ENCODE measurements at regions not wholly inside any gene's neighbourhood (a gene's known extent, or its start where the extent isn't known, plus 50 kb on each side); places are given as distances from the start of the nearest gene placed in this dataset.

- H3K27ac ChIP-seq (ENCODE audit: low read depth, low read length), result no peak overlapping the region
- H3K9me3 ChIP-seq (ENCODE audit: control insufficient read depth in 1 of 2, low read length in 2 of 2), result peaks cover 0 to 3% of the 10 kb centered on the region in 2 donors
- no peak overlapping the region for H3K4me3 ChIP-seq (ENCODE audit: low read depth in 1 of 2, low read length in 2 of 2)
- no peaks in the 10 kb centered on the region for H3K4me1 ChIP-seq (ENCODE audit: control insufficient read depth in 1 of 2, insufficient read depth in 2 of 2, low read length in 2 of 2)
- no peak overlapping the region for H3K9ac ChIP-seq (ENCODE audit: low read depth in 1 of 2, low read length in 2 of 2)
- no peaks in the 10 kb centered on the region for H3K36me3 ChIP-seq (ENCODE audit: control insufficient read depth in 1 of 2, insufficient read depth in 2 of 2, low read length in 2 of 2)
- peaks cover 0 to 3% of the 10 kb centered on the region in 2 donors for H3K27me3 ChIP-seq (ENCODE audit: control insufficient read depth in 1 of 2, insufficient read depth in 2 of 2, low read length in 2 of 2)
These were observed 736.2 kb downstream of the PTPRU start for GRCh38 chr1:29972421-29973053.

DNA sequence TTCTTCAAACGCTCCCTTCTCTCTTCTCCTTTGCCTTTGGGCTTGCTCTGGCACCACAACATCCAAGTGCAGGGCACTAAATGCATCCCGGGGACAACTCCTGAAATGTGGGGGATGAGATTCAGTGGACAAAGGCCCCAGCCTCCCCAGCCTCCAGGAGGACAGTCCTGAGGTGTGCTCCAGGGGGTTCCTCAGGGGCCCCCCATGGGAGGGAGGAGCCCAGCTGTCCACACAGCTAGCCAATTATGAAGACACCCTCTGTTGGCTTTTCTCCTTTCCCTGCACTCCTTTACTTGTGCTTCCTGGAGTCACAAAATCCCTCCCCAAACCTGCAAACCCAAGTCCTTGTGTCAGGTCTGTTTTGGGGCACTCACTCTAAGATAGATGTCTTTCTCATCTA, 735.4 kb downstream of the PTPRU start:
- no peak overlapping the region for H3K27ac ChIP-seq (ENCODE audit: low read depth, low read length)
- H3K4me3 ChIP-seq (ENCODE audit: low read depth in 1 of 2, low read length in 2 of 2), result no peak overlapping the region
- peaks cover 0 to 3% of the 10 kb centered on the region in 2 donors for H3K9me3 ChIP-seq (ENCODE audit: control insufficient read depth in 1 of 2, low read length in 2 of 2)
- no peaks in the 10 kb centered on the region for H3K4me1 ChIP-seq (ENCODE audit: control insufficient read depth in 1 of 2, insufficient read depth in 2 of 2, low read length in 2 of 2)
- H3K36me3 ChIP-seq (ENCODE audit: control insufficient read depth in 1 of 2, insufficient read depth in 2 of 2, low read length in 2 of 2), result no peaks in the 10 kb centered on the region
- peaks cover 0 to 3% of the 10 kb centered on the region in 2 donors for H3K27me3 ChIP-seq (ENCODE audit: control insufficient read depth in 1 of 2, insufficient read depth in 2 of 2, low read length in 2 of 2)
- H3K9ac ChIP-seq (ENCODE audit: low read depth in 1 of 2, low read length in 2 of 2), result no peak overlapping the region

DNA sequence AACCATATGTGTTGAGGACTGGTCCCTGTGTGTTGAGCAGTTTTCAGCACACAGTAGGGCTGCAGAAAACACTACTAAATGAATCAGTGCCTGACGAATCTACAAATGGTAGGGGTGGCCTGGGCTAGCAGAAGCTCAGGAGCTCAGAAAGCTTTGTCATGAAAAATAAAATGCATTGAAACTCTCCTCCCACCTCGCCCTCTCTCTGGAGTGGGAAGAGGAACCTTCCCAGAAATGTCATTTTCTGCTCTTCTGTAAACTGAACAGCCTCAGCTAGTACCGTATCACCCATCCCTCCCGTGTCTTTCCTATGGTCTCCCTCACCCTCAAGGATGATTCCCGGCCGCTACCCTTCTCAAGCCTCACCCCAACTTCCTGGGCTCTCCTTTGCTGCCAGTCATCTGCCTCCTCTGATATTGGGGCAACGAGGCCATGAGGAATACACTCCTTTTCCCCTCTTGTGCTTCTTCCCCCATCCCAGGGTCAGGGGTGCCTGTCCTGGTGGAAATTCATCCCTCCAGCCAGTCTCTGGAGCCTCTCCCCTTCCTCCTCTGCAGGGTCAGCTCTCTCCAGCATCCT, 734.5 kb downstream of the PTPRU start:
- H3K4me3 ChIP-seq (ENCODE audit: low read depth in 1 of 2, low read length in 2 of 2), result no peak overlapping the region
- H3K27me3 ChIP-seq (ENCODE audit: control insufficient read depth in 1 of 2, insufficient read depth in 2 of 2, low read length in 2 of 2), result peaks cover 0 to 3% of the 10 kb centered on the region in 2 donors
- H3K36me3 ChIP-seq (ENCODE audit: control insufficient read depth in 1 of 2, insufficient read depth in 2 of 2, low read length in 2 of 2), result no peaks in the 10 kb centered on the region
- peaks cover 0 to 3% of the 10 kb centered on the region in 2 donors for H3K9me3 ChIP-seq (ENCODE audit: control insufficient read depth in 1 of 2, low read length in 2 of 2)
- H3K9ac ChIP-seq (ENCODE audit: low read depth in 1 of 2, low read length in 2 of 2), result no peak overlapping the region
- no peak overlapping the region for H3K27ac ChIP-seq (ENCODE audit: low read depth, low read length)
- H3K4me1 ChIP-seq (ENCODE audit: control insufficient read depth in 1 of 2, insufficient read depth in 2 of 2, low read length in 2 of 2), result no peaks in the 10 kb centered on the region

DNA sequence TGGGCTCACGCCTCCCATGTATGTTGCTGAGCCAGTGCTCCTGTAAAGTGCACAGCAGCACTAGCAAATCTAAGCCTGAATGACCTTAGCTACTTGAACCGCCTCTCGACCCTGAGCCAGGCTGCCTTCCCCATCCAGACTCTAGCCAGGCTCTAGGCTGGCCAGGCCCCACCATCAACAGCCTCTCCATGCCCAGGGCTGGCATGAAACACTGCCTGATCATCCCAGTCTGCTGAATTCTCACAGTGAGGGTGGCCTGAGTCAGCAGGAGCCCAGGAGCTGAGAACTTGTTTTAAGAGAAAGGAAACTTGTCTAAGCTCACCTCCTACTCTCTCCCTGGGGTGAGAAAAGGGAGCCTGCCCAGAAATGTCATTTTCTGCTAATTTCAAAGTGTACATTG, 733.3 kb downstream of the PTPRU start:
- Histone ChIP-seq H3K27ac (ENCODE audit: low read depth, low read length) (no peak overlapping the region), H3K36me3 (ENCODE audit: control insufficient read depth in 1 of 2, insufficient read depth in 2 of 2, low read length in 2 of 2) (no peaks in the 10 kb centered on the region), H3K9me3 (ENCODE audit: control insufficient read depth in 1 of 2, low read length in 2 of 2) (peaks cover 0 to 3% of the 10 kb centered on the region in 2 donors), H3K9ac (ENCODE audit: low read depth in 1 of 2, low read length in 2 of 2) (no peak overlapping the region), H3K4me3 (ENCODE audit: low read depth in 1 of 2, low read length in 2 of 2) (no peak overlapping the region), H3K4me1 (ENCODE audit: control insufficient read depth in 1 of 2, insufficient read depth in 2 of 2, low read length in 2 of 2) (no peaks in the 10 kb centered on the region), H3K27me3 (ENCODE audit: control insufficient read depth in 1 of 2, insufficient read depth in 2 of 2, low read length in 2 of 2) (peaks cover 0 to 3% of the 10 kb centered on the region in 2 donors)

- Histone ChIP-seq H3K9ac (ENCODE audit: low read depth in 1 of 2, low read length in 2 of 2) (no peak overlapping the region), H3K4me1 (ENCODE audit: control insufficient read depth in 1 of 2, insufficient read depth in 2 of 2, low read length in 2 of 2) (no peaks in the 10 kb centered on the region), H3K27ac (ENCODE audit: low read depth, low read length) (no peak overlapping the region), H3K27me3 (ENCODE audit: control insufficient read depth in 1 of 2, insufficient read depth in 2 of 2, low read length in 2 of 2) (peaks cover 0 to 3% of the 10 kb centered on the region in 2 donors), H3K9me3 (ENCODE audit: control insufficient read depth in 1 of 2, low read length in 2 of 2) (peaks cover 0 to 3% of the 10 kb centered on the region in 2 donors), H3K4me3 (ENCODE audit: low read depth in 1 of 2, low read length in 2 of 2) (no peak overlapping the region), H3K36me3 (ENCODE audit: control insufficient read depth in 1 of 2, insufficient read depth in 2 of 2, low read length in 2 of 2) (no peaks in the 10 kb centered on the region)
These were observed 730.9 kb downstream of the PTPRU start for GRCh38 chr1:29967261-29967660.

DNA sequence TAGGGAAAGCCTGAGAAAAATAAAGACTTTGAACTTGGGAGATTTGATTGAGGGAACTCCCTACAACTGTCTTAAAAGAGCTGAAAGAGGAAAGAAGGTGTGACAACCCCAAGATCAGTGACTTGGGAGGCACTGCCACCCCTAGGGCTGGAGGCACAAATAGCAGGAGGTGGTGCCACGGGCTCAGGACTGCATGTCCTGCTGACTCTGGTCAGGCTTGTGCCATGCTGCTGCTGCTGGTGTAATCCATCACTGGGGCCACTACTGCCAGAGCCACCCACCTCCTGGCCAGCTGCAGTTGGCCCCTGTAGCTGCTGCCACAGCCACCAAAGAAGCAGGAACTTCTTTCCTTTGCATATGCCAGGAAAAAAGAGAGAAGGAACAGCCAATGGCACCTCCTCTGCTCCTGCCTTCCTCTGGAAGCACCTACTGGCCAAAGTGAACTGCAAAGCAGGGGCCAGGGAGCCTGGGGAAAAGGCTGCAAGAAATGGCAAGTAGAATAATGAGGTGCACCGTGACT, 730.3 kb downstream of the PTPRU start:
- no peak overlapping the region for H3K4me3 ChIP-seq (ENCODE audit: low read depth in 1 of 2, low read length in 2 of 2)
- H3K9ac ChIP-seq (ENCODE audit: low read depth in 1 of 2, low read length in 2 of 2), result no peak overlapping the region
- H3K27ac ChIP-seq (ENCODE audit: low read depth, low read length), result no peak overlapping the region
- H3K9me3 ChIP-seq (ENCODE audit: control insufficient read depth in 1 of 2, low read length in 2 of 2), result peaks cover 0 to 3% of the 10 kb centered on the region in 2 donors
- peaks cover 0 to 3% of the 10 kb centered on the region in 2 donors for H3K27me3 ChIP-seq (ENCODE audit: control insufficient read depth in 1 of 2, insufficient read depth in 2 of 2, low read length in 2 of 2)
- no peaks in the 10 kb centered on the region for H3K36me3 ChIP-seq (ENCODE audit: control insufficient read depth in 1 of 2, insufficient read depth in 2 of 2, low read length in 2 of 2)
- H3K4me1 ChIP-seq (ENCODE audit: control insufficient read depth in 1 of 2, insufficient read depth in 2 of 2, low read length in 2 of 2), result no peaks in the 10 kb centered on the region

DNA sequence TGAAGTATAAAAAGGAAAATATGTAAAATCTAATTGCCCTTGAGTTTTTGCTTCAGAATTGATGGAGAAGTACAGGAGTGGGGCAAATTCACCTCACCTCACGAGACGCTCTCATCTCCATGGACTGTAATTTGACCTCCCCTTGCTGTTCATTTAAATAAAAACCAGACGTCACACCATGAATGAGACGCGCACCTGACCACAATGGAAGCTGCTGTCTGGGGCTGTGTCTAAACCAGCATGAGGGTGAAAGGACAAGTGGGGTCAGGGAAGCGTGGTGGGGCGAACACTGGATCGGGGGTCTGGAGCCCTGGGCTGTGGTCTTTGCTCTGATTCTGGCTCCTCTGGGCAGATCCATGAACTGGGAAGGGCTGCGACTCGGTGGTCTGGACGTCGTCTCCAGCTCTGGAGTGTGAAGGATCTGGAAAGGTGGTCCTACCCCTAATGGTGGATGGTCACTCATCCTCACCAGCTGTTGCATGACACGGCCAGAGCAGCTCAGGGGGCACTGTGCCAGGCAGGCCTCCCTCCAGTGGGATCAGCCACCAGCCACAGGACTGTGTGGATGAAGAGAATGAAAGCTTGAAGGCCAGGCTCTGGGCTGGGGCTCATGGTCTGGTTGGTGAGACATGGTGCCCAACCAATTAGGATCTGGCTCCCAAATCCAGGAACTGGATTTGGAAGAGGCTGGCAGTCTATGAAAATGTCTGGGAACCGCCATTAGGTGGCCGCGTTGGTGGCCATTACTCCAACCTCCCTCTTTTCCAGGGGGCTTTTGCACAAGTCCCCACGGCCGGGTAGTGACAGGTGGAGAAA, 728.6 kb downstream of the PTPRU start:
- Histone ChIP-seq H3K36me3 (ENCODE audit: control insufficient read depth in 1 of 2, insufficient read depth in 2 of 2, low read length in 2 of 2) (no peaks in the 10 kb centered on the region), H3K27me3 (ENCODE audit: control insufficient read depth in 1 of 2, insufficient read depth in 2 of 2, low read length in 2 of 2) (no peaks in the 10 kb centered on the region), H3K9ac (ENCODE audit: low read depth in 1 of 2, low read length in 2 of 2) (no peak overlapping the region), H3K4me1 (ENCODE audit: control insufficient read depth in 1 of 2, insufficient read depth in 2 of 2, low read length in 2 of 2) (no peaks in the 10 kb centered on the region), H3K9me3 (ENCODE audit: control insufficient read depth in 1 of 2, low read length in 2 of 2) (peaks cover 0 to 3% of the 10 kb centered on the region in 2 donors), H3K4me3 (ENCODE audit: low read depth in 1 of 2, low read length in 2 of 2) (no peak overlapping the region), H3K27ac (ENCODE audit: low read depth, low read length) (no peak overlapping the region)

GRCh38 chr1:29963946-29964345, 727.6 kb downstream of the PTPRU start:
- Histone ChIP-seq H3K36me3 (ENCODE audit: control insufficient read depth in 1 of 2, insufficient read depth in 2 of 2, low read length in 2 of 2) (no peaks in the 10 kb centered on the region), H3K4me1 (ENCODE audit: control insufficient read depth in 1 of 2, insufficient read depth in 2 of 2, low read length in 2 of 2) (no peaks in the 10 kb centered on the region), H3K27me3 (ENCODE audit: control insufficient read depth in 1 of 2, insufficient read depth in 2 of 2, low read length in 2 of 2) (no peaks in the 10 kb centered on the region), H3K9me3 (ENCODE audit: control insufficient read depth in 1 of 2, low read length in 2 of 2) (no peaks in the 10 kb centered on the region), H3K27ac (ENCODE audit: low read depth, low read length) (no peak overlapping the region), H3K4me3 (ENCODE audit: low read depth in 1 of 2, low read length in 2 of 2) (no peak overlapping the region), H3K9ac (ENCODE audit: low read depth in 1 of 2, low read length in 2 of 2) (no peak overlapping the region)

DNA sequence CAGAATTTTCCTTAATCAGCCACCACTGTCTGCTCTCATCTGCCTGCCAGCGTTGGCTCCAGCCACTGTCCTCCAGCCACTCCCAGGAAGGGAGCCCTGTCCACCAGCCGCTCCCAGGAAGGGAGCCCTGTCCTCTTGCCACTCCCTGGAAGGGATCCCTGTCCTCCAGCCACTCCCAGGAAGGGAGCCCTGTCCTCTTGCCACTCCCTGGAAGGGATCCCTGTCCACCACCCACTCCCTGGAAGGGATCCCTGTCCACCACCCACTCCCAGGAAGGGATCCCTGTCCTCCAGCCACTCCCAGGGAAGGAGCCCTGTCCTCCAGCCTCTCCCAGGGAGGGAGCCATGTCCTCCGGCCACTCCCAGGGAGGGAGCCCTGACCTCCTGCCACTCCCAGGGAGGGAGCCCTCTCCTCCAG, 726.5 kb downstream of the PTPRU start:
- Histone ChIP-seq H3K9ac (ENCODE audit: low read depth in 1 of 2, low read length in 2 of 2) (no peak overlapping the region), H3K4me3 (ENCODE audit: low read depth in 1 of 2, low read length in 2 of 2) (no peak overlapping the region), H3K27me3 (ENCODE audit: control insufficient read depth in 1 of 2, insufficient read depth in 2 of 2, low read length in 2 of 2) (no peaks in the 10 kb centered on the region), H3K36me3 (ENCODE audit: control insufficient read depth in 1 of 2, insufficient read depth in 2 of 2, low read length in 2 of 2) (no peaks in the 10 kb centered on the region), H3K27ac (ENCODE audit: low read depth, low read length) (no peak overlapping the region), H3K4me1 (ENCODE audit: control insufficient read depth in 1 of 2, insufficient read depth in 2 of 2, low read length in 2 of 2) (no peaks in the 10 kb centered on the region), H3K9me3 (ENCODE audit: control insufficient read depth in 1 of 2, low read length in 2 of 2) (no peaks in the 10 kb centered on the region)

DNA sequence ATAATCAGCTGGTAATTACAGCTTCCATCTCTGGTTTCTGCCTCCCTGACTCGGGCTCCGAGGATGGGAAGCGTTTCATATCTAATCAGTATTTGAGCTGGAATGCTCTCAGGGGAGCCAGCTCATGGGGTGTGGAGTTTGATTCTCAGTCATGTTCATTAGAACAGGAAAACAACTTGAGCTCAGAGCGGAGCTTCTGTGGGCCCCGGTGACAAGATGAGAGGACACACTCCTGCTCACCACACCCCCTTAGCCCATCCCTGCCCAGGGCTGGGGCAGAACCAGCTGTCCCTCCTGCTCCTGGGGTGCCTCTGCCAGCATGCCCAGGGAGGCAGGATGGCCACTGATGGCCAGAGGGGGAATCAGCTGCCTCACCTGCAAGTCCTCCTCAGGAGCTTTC, 726.0 kb downstream of the PTPRU start:
- H3K9me3 ChIP-seq (ENCODE audit: control insufficient read depth in 1 of 2, low read length in 2 of 2), result no peaks in the 10 kb centered on the region
- H3K27ac ChIP-seq (ENCODE audit: low read depth, low read length), result no peak overlapping the region
- H3K4me1 ChIP-seq (ENCODE audit: control insufficient read depth in 1 of 2, insufficient read depth in 2 of 2, low read length in 2 of 2), result no peaks in the 10 kb centered on the region
- H3K36me3 ChIP-seq (ENCODE audit: control insufficient read depth in 1 of 2, insufficient read depth in 2 of 2, low read length in 2 of 2), result no peaks in the 10 kb centered on the region
- H3K9ac ChIP-seq (ENCODE audit: low read depth in 1 of 2, low read length in 2 of 2), result no peak overlapping the region
- H3K27me3 ChIP-seq (ENCODE audit: control insufficient read depth in 1 of 2, insufficient read depth in 2 of 2, low read length in 2 of 2), result no peaks in the 10 kb centered on the region
- no peak overlapping the region for H3K4me3 ChIP-seq (ENCODE audit: low read depth in 1 of 2, low read length in 2 of 2)

All from duodenal mucosa (tissue), 2 donors.